ENCODE measurements at regions not wholly inside any gene's neighbourhood (a gene's known extent, or its start where the extent isn't known, plus 50 kb on each side); places are given as distances from the start of the nearest gene placed in this dataset.

GRCh38 chr1:213647864-213648650 lies 339.7 kb upstream of the PROX1 start:
- TF ChIP-seq CTCF (IDR thresholded peaks at IDR 0.05) = no peak
- H3K9me3 Mint-ChIP-seq = no peaks in the 10 kb centered on the region
- ATAC-seq (ENCODE audit: poor library complexity) (no peak), DNase-seq (no peak)
- H3K27ac Mint-ChIP-seq = no peak overlapping the region
- intact Hi-C loops (cut with DNase I, micrococcal nuclease) = no loop called here
- no peaks in the 10 kb centered on the region for H3K4me1 ChIP-seq (ENCODE audit: insufficient read depth, low read length)
- peaks cover 45% of the 10 kb centered on the region for H3K27me3 Mint-ChIP-seq
- H3K27me3 ChIP-seq (ENCODE audit: control insufficient read depth in 1 of 2, insufficient read depth in 2 of 2, low read length in 2 of 2) = peaks cover 0 to 8% of the 10 kb centered on the region in 2 experiments
- no peaks in the 10 kb centered on the region for H3K36me3 Mint-ChIP-seq (ENCODE audit: low read depth)
- H3K4me3 ChIP-seq (ENCODE audit: low read length) = no peak overlapping the region
- H3K4me3 Mint-ChIP-seq = no peak overlapping the region
- POLR2A ChIA-PET = no interaction called here
- no peaks in the 10 kb centered on the region for H3K4me1 Mint-ChIP-seq (ENCODE audit: low read depth)
- H3K27ac ChIP-seq (ENCODE audit: low read depth in 1 of 2, low read length in 2 of 2) = no peak overlapping the region
- CTCF ChIA-PET = no interaction called here
- peaks cover 0 to 6% of the 10 kb centered on the region in 2 experiments for H3K9me3 ChIP-seq (ENCODE audit: control insufficient read depth in 1 of 2, insufficient read depth in 1 of 2, low read length in 2 of 2)
- no peaks in the 10 kb centered on the region for H3K36me3 ChIP-seq (ENCODE audit: insufficient read depth, low read length)

- Mint-ChIP-seq H3K4me3 (no peak overlapping the region), H3K36me3 (ENCODE audit: low read depth) (no peaks in the 10 kb centered on the region), H3K27ac (no peak overlapping the region), H3K9me3 (no peaks in the 10 kb centered on the region), H3K27me3 (peaks cover 45% of the 10 kb centered on the region), H3K4me1 (ENCODE audit: low read depth) (no peaks in the 10 kb centered on the region)
- intact Hi-C loops (cut with DNase I, micrococcal nuclease) = no loop called here
- Histone ChIP-seq H3K27me3 (ENCODE audit: control insufficient read depth in 1 of 2, insufficient read depth in 2 of 2, low read length in 2 of 2) (peaks cover 0 to 8% of the 10 kb centered on the region in 2 experiments), H3K4me1 (ENCODE audit: insufficient read depth, low read length) (no peaks in the 10 kb centered on the region), H3K27ac (ENCODE audit: low read depth in 1 of 2, low read length in 2 of 2) (no peak overlapping the region), H3K9me3 (ENCODE audit: control insufficient read depth in 1 of 2, insufficient read depth in 1 of 2, low read length in 2 of 2) (peaks cover 0 to 6% of the 10 kb centered on the region in 2 experiments), H3K36me3 (ENCODE audit: insufficient read depth, low read length) (no peaks in the 10 kb centered on the region), H3K4me3 (ENCODE audit: low read length) (no peak overlapping the region)
- POLR2A ChIA-PET = no interaction called here
- DNase-seq (no peak), ATAC-seq (ENCODE audit: poor library complexity) (no peak)
- TF ChIP-seq CTCF (IDR thresholded peaks at IDR 0.05) = no peak
- CTCF ChIA-PET = no interaction called here
Observed at GRCh38 chr1:213649373-213649772, 338.4 kb upstream of the PROX1 start.

GRCh38 chr1:213650603-213651002 lies 337.2 kb upstream of the PROX1 start:
- H3K36me3 Mint-ChIP-seq (ENCODE audit: low read depth) = no peaks in the 10 kb centered on the region
- POLR2A ChIA-PET = no interaction called here
- intact Hi-C loops (cut with DNase I, micrococcal nuclease) = no loop called here
- CTCF ChIA-PET = no interaction called here
- no peaks in the 10 kb centered on the region for H3K4me1 Mint-ChIP-seq (ENCODE audit: low read depth)
- Histone ChIP-seq H3K36me3 (ENCODE audit: insufficient read depth, low read length) (no peaks in the 10 kb centered on the region), H3K27me3 (ENCODE audit: control insufficient read depth in 1 of 2, insufficient read depth in 2 of 2, low read length in 2 of 2) (peaks cover 0 to 7% of the 10 kb centered on the region in 2 experiments), H3K4me1 (ENCODE audit: insufficient read depth, low read length) (no peaks in the 10 kb centered on the region), H3K4me3 (ENCODE audit: low read length) (no peak overlapping the region), H3K9me3 (ENCODE audit: control insufficient read depth in 1 of 2, insufficient read depth in 1 of 2, low read length in 2 of 2) (peaks cover 0 to 6% of the 10 kb centered on the region in 2 experiments), H3K27ac (ENCODE audit: low read depth in 1 of 2, low read length in 2 of 2) (no peak overlapping the region)
- no peak for ATAC-seq (ENCODE audit: poor library complexity)
- DNase-seq = no peak
- no peak overlapping the region for H3K27ac Mint-ChIP-seq
- no peak overlapping the region for H3K4me3 Mint-ChIP-seq
- peaks cover 37% of the 10 kb centered on the region for H3K27me3 Mint-ChIP-seq
- no peaks in the 10 kb centered on the region for H3K9me3 Mint-ChIP-seq
- no peak for TF ChIP-seq CTCF (IDR thresholded peaks at IDR 0.05)

Data from CD4-positive, alpha-beta T cell (primary cell).